ENCODE measurements at regions not wholly inside any gene's neighbourhood (a gene's known extent, or its start where the extent isn't known, plus 50 kb on each side); places are given as distances from the start of the nearest gene placed in this dataset.
"Not testable (repeated sequence)": the region's sequence is repeated elsewhere in the genome, so short reads cannot be mapped to it uniquely, and the experiment has no call there.

DNA sequence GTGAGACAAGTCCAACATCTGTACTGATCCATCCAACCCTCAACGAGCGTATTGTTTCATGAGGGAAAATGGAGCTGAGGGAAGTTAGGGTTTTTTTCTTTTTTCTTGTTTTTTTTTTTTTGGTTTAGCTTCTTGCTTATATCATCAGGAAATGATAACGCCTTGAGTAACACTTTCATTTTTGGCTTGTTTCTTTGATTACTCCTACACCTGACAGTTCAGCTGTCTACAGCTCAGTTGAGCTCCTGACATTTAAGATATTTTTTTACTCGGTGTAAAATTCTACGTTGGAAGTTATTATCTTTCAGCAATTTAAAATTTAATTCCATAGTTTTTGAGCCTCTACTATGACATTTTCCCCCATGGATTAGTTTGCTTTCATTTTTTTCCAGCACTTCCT lies 691.0 kb upstream of the HTR2C start:
- no peak for DNase-seq

- no peak for DNase-seq
Observed at GRCh38 chrX:113892401-113892800, 691.5 kb upstream of the HTR2C start.

DNA sequence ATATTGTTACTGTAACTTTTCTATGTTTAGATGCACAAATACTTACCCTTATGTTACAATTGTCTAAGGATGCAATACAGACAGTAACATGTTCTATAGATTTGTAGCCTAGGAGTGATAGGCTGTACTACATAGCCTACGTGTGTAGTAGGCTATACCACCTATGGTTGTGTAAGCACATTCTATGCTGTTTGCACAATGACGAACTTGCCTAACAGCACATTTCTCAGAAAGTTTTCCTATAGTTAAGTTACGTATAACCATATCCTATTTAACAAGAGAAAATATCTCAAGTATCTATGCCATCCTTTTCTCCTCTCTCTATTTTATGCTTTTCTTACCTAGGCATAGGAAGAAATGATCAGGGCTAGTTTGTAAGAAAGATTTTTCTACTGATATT lies 710.8 kb upstream of the HTR2C start:
- no peak for DNase-seq

DNA sequence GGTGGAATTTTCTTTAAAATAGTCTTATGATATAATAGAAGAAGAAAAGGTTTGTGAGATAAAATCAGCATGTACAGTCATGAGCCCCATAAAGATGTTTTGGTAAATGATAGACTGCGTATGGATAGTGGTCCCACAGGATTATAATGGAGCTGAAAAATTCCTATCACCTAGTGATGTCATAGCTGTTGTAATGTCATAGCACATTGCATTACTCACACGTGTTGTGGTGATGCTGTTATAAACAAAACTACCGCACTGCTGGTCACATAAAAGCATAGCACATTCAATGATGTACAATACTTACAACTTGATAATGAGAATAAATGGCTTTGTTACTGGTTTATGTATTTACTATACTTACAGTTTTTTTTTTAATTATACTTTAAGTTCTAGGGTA lies 715.2 kb upstream of the HTR2C start:
- DNase-seq, result no peak

DNA sequence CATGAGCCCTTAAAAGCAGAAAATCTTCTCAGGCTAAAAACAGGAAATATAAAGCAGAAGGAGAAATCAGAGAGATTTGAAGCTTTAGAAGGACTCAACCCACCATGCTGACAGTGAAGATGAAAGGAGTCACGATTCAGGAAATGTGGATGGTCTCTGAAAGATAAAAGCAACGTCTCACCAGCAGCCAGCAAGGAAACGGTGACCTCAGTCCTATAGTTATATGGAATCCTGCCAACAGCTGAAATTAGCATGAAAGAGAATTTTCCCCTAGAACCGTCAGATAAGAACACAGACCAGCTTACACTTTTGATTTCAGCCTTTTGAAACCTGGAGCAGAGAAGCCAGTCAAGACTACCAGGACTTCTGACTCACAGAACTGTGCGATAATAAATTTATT lies 715.7 kb upstream of the HTR2C start:
- no peak for DNase-seq

DNA sequence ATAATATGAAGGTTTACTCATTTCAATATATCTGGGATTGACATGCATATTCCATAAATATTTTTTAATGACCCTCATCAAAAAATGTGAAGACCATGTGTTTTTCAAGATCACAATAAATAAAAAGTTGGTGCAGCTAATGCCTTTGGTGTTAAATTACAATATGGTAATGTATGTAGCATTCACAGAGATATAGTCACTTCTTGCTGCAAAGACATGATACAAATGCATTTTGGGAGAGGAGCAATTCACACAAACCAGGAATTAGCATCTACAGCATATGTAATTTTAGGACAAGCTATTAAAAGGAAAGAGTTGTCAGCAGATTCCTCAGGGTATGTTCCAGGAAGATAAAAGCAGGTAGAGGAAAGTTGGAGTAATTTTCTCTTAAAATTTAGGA lies 734.5 kb upstream of the HTR2C start:
- no peak for DNase-seq

GRCh38 chrX:113833096-113834055 lies 750.5 kb upstream of the HTR2C start:
- DNase-seq, result no peak

DNA sequence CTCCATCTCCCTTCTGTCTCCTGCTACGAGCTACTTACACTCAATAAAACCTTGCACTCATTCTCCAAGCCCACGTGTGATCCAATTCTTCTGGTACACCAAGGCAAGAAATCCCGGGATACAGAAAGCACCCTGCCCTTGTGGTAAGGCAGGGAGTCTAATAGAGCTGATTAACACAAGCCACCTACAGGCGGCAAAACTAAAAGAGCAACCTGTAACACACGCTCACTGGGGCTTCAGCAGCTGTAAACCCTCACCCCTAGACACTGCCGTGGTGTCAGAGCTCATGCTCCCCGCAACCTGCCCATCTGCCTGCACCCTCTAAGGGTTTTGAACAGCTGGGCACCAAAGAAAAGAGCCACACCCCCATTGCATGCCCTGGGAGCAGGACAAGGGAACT lies 755.4 kb upstream of the HTR2C start:
- DNase-seq, result no peak

GRCh38 chrX:113818346-113818745 lies 765.5 kb upstream of the HTR2C start:
- no peak for DNase-seq

GRCh38 chrX:113804819-113805218 lies 779.1 kb upstream of the HTR2C start:
- no peak for DNase-seq

DNA sequence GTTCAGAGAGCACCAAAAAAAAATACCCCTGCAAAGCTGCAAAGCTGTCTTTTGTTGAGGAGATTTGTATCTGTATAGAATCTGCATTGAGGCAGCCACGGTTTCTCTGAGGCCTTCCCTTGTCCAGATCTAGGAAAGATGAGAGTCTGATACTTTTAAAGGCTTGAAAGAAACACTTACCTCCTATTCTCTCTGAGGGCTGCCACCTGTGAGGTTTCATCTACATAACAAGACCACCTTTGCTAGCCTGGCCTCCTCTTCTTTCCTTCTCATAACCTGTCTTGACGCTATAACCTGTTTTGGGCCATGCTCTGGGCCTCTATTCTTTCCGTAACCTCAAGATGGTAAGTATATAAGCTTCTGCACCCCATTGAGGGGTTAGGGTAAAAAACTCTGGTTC lies 779.6 kb upstream of the HTR2C start:
- no peak for DNase-seq

GRCh38 chrX:113802837-113803236 lies 781.0 kb upstream of the HTR2C start:
- DNase-seq, result no peak

- DNase-seq, result no peak
Observed at GRCh38 chrX:113800955-113801354, 782.9 kb upstream of the HTR2C start.

DNA sequence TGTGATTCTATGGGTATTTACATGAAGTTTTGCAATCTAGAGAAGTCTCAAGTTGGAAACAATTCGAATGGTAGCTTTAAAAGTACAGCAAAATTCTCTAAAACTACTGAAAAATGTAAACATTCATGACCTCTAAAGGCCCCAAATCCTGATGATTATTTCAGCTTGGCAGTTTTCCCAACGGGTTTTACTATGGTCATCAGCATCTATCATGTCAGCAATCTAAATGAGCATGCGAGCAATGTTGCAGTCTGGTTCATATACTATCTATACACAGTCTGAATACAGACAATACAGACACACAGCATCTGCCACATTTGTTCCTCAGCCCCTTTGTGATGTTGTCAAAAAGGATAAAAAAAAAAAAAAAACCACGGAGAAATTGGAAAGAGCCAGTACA lies 790.3 kb upstream of the HTR2C start:
- DNase-seq, result no peak

DNA sequence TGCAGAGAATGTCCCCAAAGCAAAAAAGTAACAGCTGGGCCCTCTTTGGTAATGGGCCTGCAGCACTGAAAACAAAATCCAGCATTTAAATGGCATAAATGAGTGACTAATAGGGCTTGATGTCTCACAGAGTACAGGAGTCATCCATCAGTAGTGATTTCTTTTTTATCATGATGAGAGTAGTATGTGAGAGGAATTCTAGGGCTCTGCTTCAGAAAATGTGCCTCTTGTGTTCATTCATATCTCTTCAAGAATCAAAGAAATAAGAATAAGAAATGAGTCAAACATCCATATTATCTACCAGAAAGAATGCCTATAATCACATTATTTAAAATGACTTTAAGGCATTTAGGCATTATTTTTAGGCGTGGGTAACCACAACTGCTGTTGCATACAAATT lies 792.9 kb upstream of the HTR2C start:
- no peak for DNase-seq

GRCh38 chrX:113784754-113785153 lies 799.1 kb upstream of the HTR2C start:
- not testable (repeated sequence) for DNase-seq

DNA sequence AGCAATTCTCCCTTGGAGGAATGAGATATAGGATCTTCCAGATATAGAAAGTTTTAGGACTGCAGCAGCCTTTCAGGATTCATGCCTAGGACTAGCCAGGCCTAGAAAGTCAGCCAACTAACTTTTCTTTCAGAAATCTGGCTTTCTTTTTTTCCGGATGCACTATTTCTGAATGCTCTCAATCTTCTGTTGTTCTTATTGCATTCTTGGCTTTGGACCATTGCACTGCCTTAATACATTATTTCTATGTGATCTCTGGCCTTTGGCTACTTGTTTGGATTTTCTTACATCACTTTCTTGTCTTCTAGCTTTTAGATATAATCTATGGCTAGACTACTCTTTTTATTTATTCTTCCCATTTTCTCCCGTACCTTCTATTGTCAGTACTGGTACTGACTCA lies 813.1 kb upstream of the HTR2C start:
- DNase-seq, result no peak

- DNase-seq, result no peak
Observed at GRCh38 chrX:113770071-113770470, 813.8 kb upstream of the HTR2C start.

- no peak for DNase-seq
Observed at GRCh38 chrX:113759422-113759821, 824.5 kb upstream of the HTR2C start.

DNA sequence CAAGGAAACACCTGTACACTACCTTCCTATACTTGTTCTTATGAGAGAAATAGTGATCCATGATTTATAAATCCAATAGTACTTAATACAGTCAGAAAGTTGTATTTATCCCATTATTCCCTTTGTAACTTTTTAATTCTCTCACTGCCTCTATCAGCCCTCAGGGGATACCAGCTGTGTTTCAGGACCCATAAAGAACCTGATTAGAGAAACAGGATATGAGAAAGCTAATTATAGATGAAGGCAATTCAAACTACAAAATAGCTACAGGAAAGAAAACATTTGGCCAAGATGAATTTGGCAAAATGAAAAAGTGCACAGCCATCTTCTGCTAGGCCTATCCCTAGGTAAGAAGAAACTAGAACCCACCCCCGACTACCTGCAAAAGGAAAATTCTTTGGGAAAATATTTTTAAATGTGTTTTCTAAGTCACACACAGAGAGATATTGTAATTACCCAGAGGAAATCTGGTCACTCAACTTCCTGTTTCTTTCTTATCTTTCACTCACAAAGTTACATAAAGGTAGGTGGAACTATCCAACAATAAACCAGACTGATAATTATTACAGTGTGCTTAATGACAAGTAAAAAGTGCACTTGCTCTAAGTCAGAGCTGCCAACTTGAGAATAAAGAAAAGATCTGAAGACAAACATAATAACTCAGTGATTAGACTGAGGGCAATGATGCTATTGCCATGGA lies 836.5 kb upstream of the HTR2C start:
- no peak for DNase-seq

DNA sequence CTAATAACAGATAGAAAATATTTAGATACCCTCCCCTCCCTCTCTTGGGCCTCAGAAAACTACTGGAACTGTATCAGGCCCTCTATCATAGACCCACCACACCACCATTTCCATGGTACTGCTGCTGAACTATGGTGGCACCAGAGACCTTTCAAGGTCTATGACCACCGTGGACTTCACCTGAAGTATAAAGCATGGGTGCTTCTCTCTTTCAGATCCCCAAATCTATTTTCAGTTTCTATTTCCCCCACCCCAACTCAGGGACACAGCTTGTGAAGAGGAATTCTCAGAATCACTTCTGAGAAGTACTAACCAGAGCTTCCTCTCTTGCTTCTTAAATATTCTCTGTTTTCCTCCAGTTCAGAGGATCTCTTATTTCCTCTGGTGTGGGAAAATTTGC lies 840.8 kb upstream of the HTR2C start:
- no peak for DNase-seq

- no peak for DNase-seq
Observed at GRCh38 chrX:113741744-113742143, 842.1 kb upstream of the HTR2C start.

DNA sequence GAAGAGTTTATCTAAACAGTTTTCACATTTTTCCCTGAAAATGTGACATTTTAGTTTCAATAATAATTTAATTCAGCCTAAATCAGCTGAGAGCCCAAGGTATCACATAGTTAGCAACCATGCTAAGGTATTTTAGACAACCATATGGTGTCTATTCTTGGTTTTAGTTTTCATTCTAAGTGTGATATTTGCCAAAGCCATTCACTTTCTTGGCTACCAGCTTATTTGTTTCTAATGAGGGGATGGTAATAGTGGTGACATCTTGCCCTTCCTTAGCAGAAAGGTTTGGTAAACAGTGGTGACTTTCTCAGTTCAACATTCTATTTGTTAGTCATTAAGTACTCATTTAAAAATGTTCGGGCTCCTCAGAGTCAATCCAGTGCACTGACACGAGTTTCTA lies 854.9 kb upstream of the HTR2C start:
- DNase-seq, result no peak

DNA sequence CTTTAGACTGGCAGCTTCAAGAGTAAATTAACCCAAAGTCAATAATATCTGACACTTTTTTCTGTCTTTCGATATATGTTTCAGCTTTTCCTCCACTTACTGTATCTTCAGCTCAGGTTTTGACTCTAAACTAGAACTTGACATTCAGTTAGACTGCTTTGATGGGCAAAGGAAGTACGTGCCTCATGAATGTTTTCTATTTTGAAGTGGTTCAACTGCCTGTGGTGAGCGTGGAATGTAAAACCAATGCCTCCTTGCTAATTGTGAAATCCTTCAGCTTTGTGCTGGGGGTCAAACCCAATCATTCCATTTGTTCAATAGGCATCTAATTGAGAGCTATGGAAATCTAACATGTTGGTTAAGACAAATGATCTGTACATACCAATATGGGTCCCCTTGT lies 857.0 kb upstream of the HTR2C start:
- DNase-seq, result no peak
